Activated B cell treated with CpG ODN at 0.5 μM for 24 hours (primary cell): ENCODE measurements at regions not wholly inside any gene's neighbourhood (a gene's known extent, or its start where the extent isn't known, plus 50 kb on each side); places are given as distances from the start of the nearest gene placed in this dataset.
"Not testable (repeated sequence)": the region's sequence is repeated elsewhere in the genome, so short reads cannot be mapped to it uniquely, and the experiment has no call there.

Experiments used
- ATAC-seq: fragments of 200-7000 bp; cut with Tn5 transposase; one replicate; pipeline ENCODE4 v1.10.0; 2021; ENCODE audit warnings: low read depth, mild to moderate bottlenecking, moderate library complexity
- CTCF ChIA-PET: fragments of 350-600 bp; sonication (Branson Sonifier 250); formaldehyde crosslinking; loops from one replicate; lab custom pipeline; 2021; ENCODE audit warnings: antibody characterized with exemption; lab: Charles Lee
- POLR2A ChIA-PET: fragments of 350-600 bp; sonication (Branson Sonifier 250); formaldehyde crosslinking; loops from one replicate; lab custom pipeline; 2021; ENCODE audit warnings: antibody characterized with exemption; lab: Charles Lee
- DNase-seq: peaks from one replicate; pipeline ENCODE4 v3.0.0; 2022
- H3K27ac Mint-ChIP-seq: one replicate; pipeline ENCODE4 v1.8.0; 2020; ENCODE audit warnings: mixed read lengths
- H3K27me3 Mint-ChIP-seq: one replicate; pipeline ENCODE4 v1.8.0; 2021; ENCODE audit warnings: mixed read lengths
- H3K36me3 Mint-ChIP-seq: one replicate; pipeline ENCODE4 v1.8.0; 2021; ENCODE audit warnings: low read depth, mixed read lengths
- H3K4me1 Mint-ChIP-seq: one replicate; pipeline ENCODE4 v1.8.0; 2021; ENCODE audit warnings: mixed read lengths
- H3K4me3 Mint-ChIP-seq: one replicate; pipeline ENCODE4 v1.8.0; 2020; ENCODE audit warnings: mild to moderate bottlenecking, mixed read lengths
- H3K9me3 Mint-ChIP-seq: one replicate; pipeline ENCODE4 v1.8.0; 2020; ENCODE audit warnings: mixed read lengths
- intact Hi-C: fragments of 100-400 bp; cut with micrococcal nuclease; formaldehyde crosslinking; loops from one replicate; pipeline ENCODE4 v1.15.1; 2024
- TF ChIP-seq, protein P1 (sequence below): fragments of 200-600 bp; IDR thresholded peaks from one replicate; pipeline ENCODE4 v1.8.0; 2022; ENCODE audit warnings: antibody characterized with exemption, mild to moderate bottlenecking

DNA sequence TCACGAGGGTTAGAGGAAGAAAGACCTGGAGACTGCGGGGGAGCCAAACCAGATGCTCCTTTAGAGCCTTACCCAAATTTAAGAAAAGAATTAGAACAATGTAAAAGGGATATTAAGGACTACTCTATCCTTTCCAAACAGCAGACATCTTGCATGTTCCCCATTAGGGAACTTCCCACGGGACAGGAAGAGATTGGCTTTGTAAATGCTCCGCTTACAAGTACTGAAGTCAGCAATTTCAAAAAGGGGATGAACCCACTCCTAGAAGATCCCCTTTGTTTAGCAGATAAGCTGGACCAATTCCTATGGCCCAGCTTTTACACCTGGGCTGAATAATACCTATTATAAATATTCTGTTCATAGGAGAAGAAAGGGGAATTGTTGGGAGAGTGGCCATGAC lies 74.2 kb downstream of the APOBEC1 start:
- no peak overlapping the region for H3K4me3 Mint-ChIP-seq

DNA sequence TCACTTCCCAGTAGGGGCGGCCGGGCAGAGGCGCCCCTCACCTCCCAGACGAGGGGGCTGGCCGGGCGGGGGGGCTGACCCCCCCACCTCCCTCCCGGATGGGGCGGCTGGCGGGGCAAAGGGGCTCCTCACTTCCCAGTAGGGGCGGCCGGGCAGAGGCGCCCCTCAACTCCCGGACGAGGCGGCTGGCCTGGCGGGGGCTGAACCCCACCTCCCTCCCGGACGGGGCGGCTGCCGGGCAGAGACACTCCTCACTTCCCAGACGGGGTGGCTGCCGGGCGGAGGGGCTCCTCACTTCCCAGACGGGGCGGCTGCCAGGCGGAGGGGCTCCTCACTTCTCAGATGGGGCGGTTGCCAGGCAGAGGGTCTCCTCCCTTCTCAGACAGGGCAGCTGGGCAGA lies 75.6 kb downstream of the APOBEC1 start:
- H3K9me3 Mint-ChIP-seq, POLR2A ChIA-PET, H3K36me3 Mint-ChIP-seq, H3K27ac Mint-ChIP-seq, intact Hi-C loops, H3K4me1 Mint-ChIP-seq, CTCF ChIA-PET, DNase-seq, ATAC-seq, H3K4me3 Mint-ChIP-seq: not testable (repeated sequence)
- H3K27me3 Mint-ChIP-seq = peaks cover 10% of the 10 kb centered on the region

More for the DNA sequence above, 74.2 kb downstream of the APOBEC1 start:
- ATAC-seq (no peak), DNase-seq (no peak)
- Mint-ChIP-seq H3K27me3 (peaks cover 10% of the 10 kb centered on the region), H3K9me3 (no peaks in the 10 kb centered on the region), H3K27ac (no peak overlapping the region), H3K4me1 (no peaks in the 10 kb centered on the region), H3K36me3 (no peaks in the 10 kb centered on the region)
- ChIA-PET CTCF (no interaction called here), POLR2A (no interaction called here)
- intact Hi-C loops = no loop called here
- TF ChIP-seq, protein P1, sequence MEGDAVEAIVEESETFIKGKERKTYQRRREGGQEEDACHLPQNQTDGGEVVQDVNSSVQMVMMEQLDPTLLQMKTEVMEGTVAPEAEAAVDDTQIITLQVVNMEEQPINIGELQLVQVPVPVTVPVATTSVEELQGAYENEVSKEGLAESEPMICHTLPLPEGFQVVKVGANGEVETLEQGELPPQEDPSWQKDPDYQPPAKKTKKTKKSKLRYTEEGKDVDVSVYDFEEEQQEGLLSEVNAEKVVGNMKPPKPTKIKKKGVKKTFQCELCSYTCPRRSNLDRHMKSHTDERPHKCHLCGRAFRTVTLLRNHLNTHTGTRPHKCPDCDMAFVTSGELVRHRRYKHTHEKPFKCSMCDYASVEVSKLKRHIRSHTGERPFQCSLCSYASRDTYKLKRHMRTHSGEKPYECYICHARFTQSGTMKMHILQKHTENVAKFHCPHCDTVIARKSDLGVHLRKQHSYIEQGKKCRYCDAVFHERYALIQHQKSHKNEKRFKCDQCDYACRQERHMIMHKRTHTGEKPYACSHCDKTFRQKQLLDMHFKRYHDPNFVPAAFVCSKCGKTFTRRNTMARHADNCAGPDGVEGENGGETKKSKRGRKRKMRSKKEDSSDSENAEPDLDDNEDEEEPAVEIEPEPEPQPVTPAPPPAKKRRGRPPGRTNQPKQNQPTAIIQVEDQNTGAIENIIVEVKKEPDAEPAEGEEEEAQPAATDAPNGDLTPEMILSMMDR = no peak

DNA sequence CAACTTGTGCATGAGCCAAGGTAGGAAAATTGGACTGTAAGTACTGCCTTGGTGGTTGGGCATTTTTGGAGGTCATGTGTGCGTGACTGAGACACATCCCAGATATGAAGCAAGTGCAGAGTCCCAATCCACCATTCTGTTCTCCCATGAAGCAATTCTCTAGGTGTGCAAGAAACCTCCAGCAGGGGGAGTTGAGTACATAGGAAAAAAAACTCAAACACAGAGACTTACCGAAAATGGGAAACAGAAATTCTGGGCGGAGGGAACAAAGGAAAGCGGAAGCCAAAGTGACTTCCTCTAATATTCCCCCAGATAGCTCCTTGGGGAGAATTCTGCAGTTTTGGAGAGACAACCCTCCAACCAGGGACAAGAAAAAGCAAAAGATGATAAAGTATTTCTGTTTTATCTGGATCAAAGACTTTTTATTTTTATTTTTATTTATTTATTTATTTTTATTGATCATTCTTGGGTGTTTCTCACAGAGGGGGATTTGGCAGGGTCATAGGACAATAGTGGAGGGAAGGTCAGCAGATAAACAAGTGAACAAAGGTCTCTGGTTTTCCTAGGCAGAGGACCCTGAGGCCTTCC lies 76.9 kb downstream of the APOBEC1 start:
- intact Hi-C loops = loop anchor here (1.0 to 2.0 kb wide), 2 partner anchors 49 to 218 kb away; no protein-coding TSS in a partner anchor
- H3K9me3 Mint-ChIP-seq, H3K4me3 Mint-ChIP-seq, H3K27ac Mint-ChIP-seq, H3K4me1 Mint-ChIP-seq, POLR2A ChIA-PET, CTCF ChIA-PET, H3K36me3 Mint-ChIP-seq, DNase-seq, ATAC-seq: not testable (repeated sequence)
- peaks cover 18% of the 10 kb centered on the region for H3K27me3 Mint-ChIP-seq

DNA sequence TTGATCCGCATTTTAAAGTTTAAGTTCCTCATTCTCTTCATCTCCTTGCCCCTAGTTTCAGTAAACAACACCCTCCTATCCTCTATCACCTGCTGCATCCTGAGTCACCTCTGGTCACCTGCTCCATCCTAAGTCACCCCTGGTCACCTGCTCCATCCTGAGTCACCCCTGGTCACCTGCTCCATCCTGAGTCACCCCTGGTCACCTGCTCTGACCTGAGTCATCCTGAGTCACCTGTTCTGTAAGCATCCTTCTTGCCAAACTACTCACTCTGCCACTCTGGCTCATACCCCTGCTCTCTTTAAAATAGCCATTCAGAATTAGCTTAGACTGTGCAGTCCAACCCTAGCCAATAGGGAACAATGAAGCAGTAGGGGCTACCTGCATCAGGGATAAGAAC lies 80.6 kb upstream of the CD163 start:
- H3K36me3 Mint-ChIP-seq, ATAC-seq, CTCF ChIA-PET, intact Hi-C loops, H3K4me3 Mint-ChIP-seq, H3K4me1 Mint-ChIP-seq, POLR2A ChIA-PET, H3K9me3 Mint-ChIP-seq, DNase-seq, H3K27ac Mint-ChIP-seq: not testable (repeated sequence)
- H3K27me3 Mint-ChIP-seq = peaks cover 12% of the 10 kb centered on the region

DNA sequence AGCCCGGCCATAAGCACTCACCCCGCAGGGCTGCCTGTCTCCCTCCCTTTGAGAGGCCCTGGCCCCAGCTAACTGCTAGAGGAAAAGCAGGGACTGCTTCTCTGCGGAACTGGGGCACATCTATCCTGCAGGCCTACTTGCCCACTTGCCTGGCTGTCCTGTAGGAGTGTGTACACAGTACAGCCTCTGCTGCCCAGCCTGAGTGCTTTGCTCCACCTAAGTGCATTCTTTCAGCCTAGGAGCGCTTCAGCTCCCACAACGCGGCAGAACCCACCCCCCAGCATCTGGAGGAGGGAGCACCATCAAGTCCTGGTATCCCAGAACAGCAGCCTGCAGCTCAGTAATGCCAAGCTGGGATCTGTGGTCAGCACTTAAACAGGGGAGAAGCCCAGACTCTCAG lies 79.9 kb upstream of the CD163 start:
- no peak for ATAC-seq
- peaks cover 3% of the 10 kb centered on the region for H3K4me1 Mint-ChIP-seq
- ChIA-PET POLR2A (no interaction called here), CTCF (no interaction called here)
- peaks cover 12% of the 10 kb centered on the region for H3K27me3 Mint-ChIP-seq
- H3K9me3 Mint-ChIP-seq = peaks cover 12% of the 10 kb centered on the region
- intact Hi-C loops = no loop called here
- no peak for DNase-seq
- H3K36me3 Mint-ChIP-seq = no peaks in the 10 kb centered on the region
- no peak overlapping the region for H3K27ac Mint-ChIP-seq
- TF ChIP-seq, protein P1 = no peak
- no peak overlapping the region for H3K4me3 Mint-ChIP-seq

DNA sequence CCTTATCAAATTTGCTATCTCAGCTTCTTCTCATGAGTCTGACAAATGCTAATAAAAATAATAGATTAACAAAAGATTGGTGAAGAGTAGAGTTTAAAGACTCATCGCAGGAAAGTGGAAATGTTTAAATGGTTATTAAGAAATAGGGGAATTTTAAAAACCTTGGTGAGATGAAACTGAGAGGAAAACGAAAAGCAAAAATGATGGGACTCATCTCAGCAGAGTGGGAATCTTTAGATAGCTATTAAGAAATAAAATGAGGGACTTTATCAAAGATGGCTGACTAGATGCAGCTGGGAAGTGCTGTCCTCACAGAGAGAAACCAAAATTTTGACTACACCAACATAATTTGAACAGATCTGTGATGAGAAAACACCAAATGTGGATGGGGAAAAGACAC lies 79.2 kb upstream of the CD163 start:
- TF ChIP-seq, protein P1 = no peak
- peaks cover 12% of the 10 kb centered on the region for H3K27me3 Mint-ChIP-seq

DNA sequence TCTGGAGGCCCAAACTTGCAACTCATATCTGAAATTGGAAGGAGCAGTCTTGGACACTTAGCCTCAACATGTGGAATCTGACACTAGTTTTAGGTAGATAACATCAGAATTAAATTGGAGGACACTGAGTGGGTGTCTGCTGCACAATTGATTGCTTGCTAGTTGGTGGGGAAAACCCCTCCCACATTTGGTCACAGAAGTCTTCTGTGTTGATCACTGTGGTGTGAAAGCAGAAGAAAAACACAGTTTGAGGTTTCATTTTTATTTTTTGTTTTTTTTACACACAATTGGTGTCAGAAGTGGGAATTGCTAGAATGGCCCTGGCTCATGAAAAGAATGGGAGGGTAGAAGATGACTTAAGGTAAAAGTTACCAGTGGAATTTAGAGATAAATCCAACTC lies 78.0 kb upstream of the CD163 start:
- peaks cover 14% of the 10 kb centered on the region for H3K9me3 Mint-ChIP-seq
- no peaks in the 10 kb centered on the region for H3K36me3 Mint-ChIP-seq
- H3K4me3 Mint-ChIP-seq = no peak overlapping the region
- CTCF ChIA-PET = no interaction called here
- TF ChIP-seq, protein P1 = no peak
- POLR2A ChIA-PET = no interaction called here
- peaks cover 3% of the 10 kb centered on the region for H3K4me1 Mint-ChIP-seq
- peaks cover 12% of the 10 kb centered on the region for H3K27me3 Mint-ChIP-seq
- DNase-seq (no peak), ATAC-seq (no peak)
- H3K27ac Mint-ChIP-seq = no peak overlapping the region
- intact Hi-C loops = no loop called here

More for the DNA sequence above, 79.2 kb upstream of the CD163 start:
- intact Hi-C loops = no loop called here
- Mint-ChIP-seq H3K9me3 (peaks cover 14% of the 10 kb centered on the region), H3K4me3 (no peak overlapping the region), H3K27ac (no peak overlapping the region), H3K36me3 (no peaks in the 10 kb centered on the region), H3K4me1 (peaks cover 3% of the 10 kb centered on the region)
- CTCF ChIA-PET = no interaction called here
- POLR2A ChIA-PET = no interaction called here
- DNase-seq (no peak), ATAC-seq (no peak)
